K562 (cell line): ENCODE measurements at regions not wholly inside any gene's neighbourhood (a gene's known extent, or its start where the extent isn't known, plus 50 kb on each side); places are given as distances from the start of the nearest gene placed in this dataset.

Experiments
- ATAC-seq: fragments of 200-7000 bp; cut with Tn5 transposase; 3 replicates; pipeline ENCODE4 v1.9.1; 2020; ENCODE audit warnings: moderate library complexity
- BruUV-seq: library from RNA; stranded (reverse); fragments of 400-500 nt; replicated peaks from 2 replicates; lab custom pipeline; 2021; lab: Mats Ljungman, UMichigan
- CTCF ChIA-PET: fragments of 300-600 bp; formaldehyde crosslinking; extraction: SDS; loops from one replicate; lab custom pipeline; 2021; ENCODE audit warnings: low intra/inter-chr PET ratio; lab: Yijun Ruan, JAX
- POLR2A ChIA-PET: fragments of 300-600, 350-650 bp; sonication (Branson Sonifier 250); formaldehyde crosslinking; extraction: SDS; loops from one replicate; lab custom pipeline; 2021; ENCODE audit warnings: antibody characterized with exemption, inconsistent platforms; lab: Yijun Ruan, JAX
- DNase-seq, 4 experiments: peaks; one replicate each; pipeline versions ENCODE4 v3.0.0 to v3.0.0-alpha.2; 2011 to 2018; ENCODE audit warnings: low spot score in 3 of 4, mixed read lengths in 3 of 4; ENCODE audit errors: extremely low read depth in 1 of 4
- FAIRE-seq: peaks from 2 replicates; lab custom pipeline; 2011; peaks lifted over from hg19 to GRCh38; lab: Jason Lieb, UNC
- H2AFZ ChIP-seq: 2 replicates; pipeline ENCODE4 v1.6.0; 2011; ENCODE audit warnings: low read depth, low read length, control low read depth, inconsistent platforms
- H3K27ac ChIP-seq: fragments of 200-600 bp; 3 replicates; pipeline ENCODE4 v1.8.0; 2011; ENCODE audit warnings: low read depth, mild to moderate bottlenecking, control low read depth, inconsistent platforms, low read length, moderate library complexity, mixed read lengths; ENCODE audit errors: extremely low read depth
- H3K27me3 ChIP-seq, 2 experiments: fragments of 300-600 bp in 1 of 2; 2 replicates in 1 of 2; 3 replicates in 1 of 2; pipeline versions ENCODE4 v1.6.0 to v1.8.0; 2011; ENCODE audit warnings: inconsistent platforms in 2 of 2, low read length in 2 of 2, mild to moderate bottlenecking in 1 of 2, mixed read lengths in 1 of 2, moderate library complexity in 1 of 2; ENCODE audit not compliant: control insufficient read depth in 2 of 2, insufficient read depth in 2 of 2
- H3K36me3 ChIP-seq: fragments of 300-600 bp; 3 replicates; pipeline ENCODE4 v1.8.0; 2011; ENCODE audit warnings: mild to moderate bottlenecking, low read length, inconsistent platforms; ENCODE audit not compliant: control insufficient read depth, insufficient read depth
- H3K4me1 ChIP-seq, 2 experiments: fragments of 200-600 bp in 1 of 2; replicated peaks in 1 of 2; 2 replicates in 1 of 2; 3 replicates in 1 of 2; pipeline versions ENCODE4 v1.5.1 to v1.8.0; 2011; ENCODE audit warnings: inconsistent platforms in 2 of 2, low read length in 2 of 2, mild to moderate bottlenecking in 1 of 2, mixed read lengths in 1 of 2, moderate library complexity in 1 of 2; ENCODE audit not compliant: control insufficient read depth in 2 of 2, insufficient read depth in 2 of 2
- H3K4me2 ChIP-seq: 2 replicates; pipeline ENCODE4 v1.6.1; 2011; ENCODE audit warnings: low read length, control low read depth, inconsistent platforms, mixed read lengths; ENCODE audit not compliant: insufficient read depth
- H3K4me3 ChIP-seq: fragments of 200-600 bp; sonication (generic), shearing (Covaris generic); 2 replicates; pipeline ENCODE4 v1.5.1; 2016; ENCODE audit warnings: control low read depth, inconsistent platforms
- H3K79me2 ChIP-seq: fragments of 200-600 bp; 3 replicates; pipeline ENCODE4 v1.8.0; 2011; ENCODE audit warnings: low read length, inconsistent platforms; ENCODE audit not compliant: control insufficient read depth, insufficient read depth
- H3K9ac ChIP-seq, 2 experiments: 2 replicates each; pipeline versions ENCODE4 v1.6.0 to v1.6.1; 2011; ENCODE audit warnings: low read depth in 2 of 2, low read length in 2 of 2, control low read depth in 1 of 2, inconsistent platforms in 1 of 2, mild to moderate bottlenecking in 1 of 2, mixed read lengths in 1 of 2; ENCODE audit not compliant: insufficient read depth in 1 of 2
- H3K9me1 ChIP-seq: one replicate; pipeline ENCODE4 v1.6.0; 2011; ENCODE audit warnings: inconsistent platforms, mild to moderate bottlenecking, low read length, moderate library complexity; ENCODE audit not compliant: control insufficient read depth, insufficient read depth
- H3K9me3 ChIP-seq: replicated peaks from 2 replicates; pipeline ENCODE4 v1.5.1; 2011; ENCODE audit warnings: low read depth, low read length, inconsistent platforms; ENCODE audit not compliant: control insufficient read depth, insufficient read depth
- H4K20me1 ChIP-seq: replicated peaks from 2 replicates; pipeline ENCODE4 v1.6.1; 2011; ENCODE audit warnings: low read length, inconsistent platforms, mixed read lengths; ENCODE audit not compliant: control insufficient read depth, insufficient read depth
- ASH1L ChIP-seq: fragments of 450-650 bp; IDR thresholded peaks from 2 replicates; pipeline ENCODE4 v1.6.1; 2018; ENCODE audit warnings: borderline replicate concordance, mild to moderate bottlenecking, low read depth; ENCODE audit not compliant: partially characterized antibody
- CBX5 ChIP-seq: IDR thresholded peaks from 2 replicates; pipeline ENCODE4 v1.6.1; 2014; ENCODE audit warnings: low read depth, borderline replicate concordance
- E2F3 ChIP-seq: fragments of 250-450 bp; sonication (Bioruptor Pico); IDR thresholded peaks from 2 replicates; pipeline ENCODE4 v1.4.0; 2020; ENCODE audit warnings: mild to moderate bottlenecking
- HSF4 ChIP-seq: fragments of 250-450 bp; sonication (Bioruptor Pico); IDR thresholded peaks from 2 replicates; pipeline ENCODE4 v2.1.2; 2022; ENCODE audit warnings: mild to moderate bottlenecking, moderate library complexity, borderline replicate concordance
- JUND ChIP-seq, 2 experiments: IDR thresholded peaks; 2 replicates in 1 of 2; 3 replicates in 1 of 2; pipeline ENCODE4 v1.6.1; 2011; ENCODE audit warnings: borderline replicate concordance in 2 of 2, low read depth in 2 of 2, low read length in 2 of 2, improper control_type of control experiment in 1 of 2, missing biosample characterization in 1 of 2, missing genetic modification characterization in 1 of 2, missing genetic modification reagents in 1 of 2
- MTF1 ChIP-seq: fragments of 250-450 bp; sonication (Bioruptor Pico); IDR thresholded peaks from 2 replicates; pipeline ENCODE4 v1.9.0; 2021; ENCODE audit warnings: moderate library complexity, mild to moderate bottlenecking, inconsistent platforms, borderline replicate concordance
- NR2C2 ChIP-seq, 2 experiments: fragments of 200-800 bp in 1 of 2; sonication (Bioruptor generic) in 1 of 2; sonication (generic) in 1 of 2; formaldehyde crosslinking in 1 of 2; IDR thresholded peaks; 2 replicates each; pipeline versions ENCODE4 v1.6.1 to v1.8.0; 2016 to 2022; ENCODE audit warnings: mild to moderate bottlenecking in 1 of 2, missing compliant biosample characterization in 1 of 2, missing genetic modification characterization in 1 of 2, missing genetic modification reagents in 1 of 2
- NUFIP1 ChIP-seq: fragments of 450-650 bp; IDR thresholded peaks from 2 replicates; pipeline ENCODE4 v1.6.1; 2018; ENCODE audit not compliant: partially characterized antibody
- PHB ChIP-seq: fragments of 250-450 bp; sonication (Bioruptor Pico); IDR thresholded peaks from 2 replicates; pipeline ENCODE4 v1.5.0; 2021
- POU5F1 ChIP-seq: fragments of 150-350 bp; IDR thresholded peaks from 2 replicates; pipeline ENCODE4 v1.6.1; 2014; ENCODE audit warnings: borderline replicate concordance, low read length, low read depth, mild to moderate bottlenecking; ENCODE audit not compliant: partially characterized antibody
- RBBP5 ChIP-seq: fragments of 200-600 bp; sonication (generic); IDR thresholded peaks from 2 replicates; pipeline ENCODE4 v1.6.1; 2012; ENCODE audit warnings: borderline replicate concordance, mild to moderate bottlenecking, low read length, control low read depth, inconsistent platforms; ENCODE audit not compliant: insufficient read depth, poor library complexity, severe bottlenecking
- RFX5 ChIP-seq: IDR thresholded peaks from 2 replicates; pipeline ENCODE4 v1.6.1; 2011; ENCODE audit warnings: low read depth, mild to moderate bottlenecking, improper control_type of control experiment, low read length
- SIRT6 ChIP-seq: IDR thresholded peaks from one replicate; pipeline ENCODE4 v1.6.1; 2012; ENCODE audit warnings: low read depth, mild to moderate bottlenecking, control low read depth, inconsistent platforms, low read length, moderate library complexity
- SLC30A9 ChIP-seq: fragments of 250-450 bp; sonication (Bioruptor Pico); IDR thresholded peaks from 2 replicates; pipeline ENCODE4 v1.8.0; 2022; ENCODE audit warnings: mild to moderate bottlenecking, moderate library complexity
- SMAD2 ChIP-seq: fragments of 150-350 bp; IDR thresholded peaks from 2 replicates; pipeline ENCODE4 v1.6.1; 2014; ENCODE audit warnings: low read depth, mild to moderate bottlenecking, low read length
- SMAD3 ChIP-seq: fragments of 450-650 bp; formaldehyde crosslinking; conservative IDR thresholded peaks from 2 replicates; pipeline ENCODE4 v1.4.0; 2020; ENCODE audit warnings: mild to moderate bottlenecking
- SMARCE1 ChIP-seq: fragments of 450-650 bp; IDR thresholded peaks from 2 replicates; pipeline ENCODE4 v1.7.1; 2016; ENCODE audit warnings: mild to moderate bottlenecking
- SNAPC5 ChIP-seq: fragments of 250-450 bp; sonication (Bioruptor Pico); IDR thresholded peaks from 2 replicates; pipeline ENCODE4 v1.8.0; 2021; ENCODE audit warnings: moderate library complexity, mild to moderate bottlenecking, inconsistent platforms
- USF1 ChIP-seq: sonication (generic); formaldehyde crosslinking; IDR thresholded peaks from 2 replicates; pipeline ENCODE4 v1.9.0; 2022; ENCODE audit warnings: mild to moderate bottlenecking, missing genetic modification reagents
- ZBTB8A ChIP-seq: fragments of 450-650 bp; IDR thresholded peaks from 2 replicates; pipeline ENCODE4 v1.6.1; 2018; ENCODE audit warnings: mild to moderate bottlenecking, moderate library complexity; ENCODE audit not compliant: partially characterized antibody
- ZNF282 ChIP-seq: sonication (generic); formaldehyde crosslinking; IDR thresholded peaks from 2 replicates; pipeline ENCODE4 v1.8.1; 2023; ENCODE audit warnings: missing genetic modification reagents
- ZNF707 ChIP-seq: fragments of 250-450 bp; sonication (Bioruptor Pico); conservative IDR thresholded peaks from 2 replicates; pipeline ENCODE4 v1.8.0; 2022; ENCODE audit warnings: inconsistent platforms, mild to moderate bottlenecking, moderate library complexity
- WGBS: fragments of 100-300 bp; shearing (Covaris generic); methylation state at CpG from one replicate; pipeline ENCODE4 v1.1.6; 2016; ENCODE audit warnings: low coverage, mixed read lengths; ENCODE audit not compliant: insufficient coverage; ENCODE audit errors: missing lambda C conversion rate; 5-methylcytosine and 5-hydroxymethylcytosine counted together
- in situ Hi-C: fragments of 300-500 bp; cut with MboI; formaldehyde crosslinking; loops from 4 replicates; pipeline ENCODE4 v1.15.0; 2018; ENCODE audit warnings: inconsistent platforms, mixed read lengths
- intact Hi-C: fragments of 100-400 bp; cut with micrococcal nuclease; formaldehyde crosslinking; loops from 2 replicates; pipeline ENCODE4 v1.14.2; 2022

DNA sequence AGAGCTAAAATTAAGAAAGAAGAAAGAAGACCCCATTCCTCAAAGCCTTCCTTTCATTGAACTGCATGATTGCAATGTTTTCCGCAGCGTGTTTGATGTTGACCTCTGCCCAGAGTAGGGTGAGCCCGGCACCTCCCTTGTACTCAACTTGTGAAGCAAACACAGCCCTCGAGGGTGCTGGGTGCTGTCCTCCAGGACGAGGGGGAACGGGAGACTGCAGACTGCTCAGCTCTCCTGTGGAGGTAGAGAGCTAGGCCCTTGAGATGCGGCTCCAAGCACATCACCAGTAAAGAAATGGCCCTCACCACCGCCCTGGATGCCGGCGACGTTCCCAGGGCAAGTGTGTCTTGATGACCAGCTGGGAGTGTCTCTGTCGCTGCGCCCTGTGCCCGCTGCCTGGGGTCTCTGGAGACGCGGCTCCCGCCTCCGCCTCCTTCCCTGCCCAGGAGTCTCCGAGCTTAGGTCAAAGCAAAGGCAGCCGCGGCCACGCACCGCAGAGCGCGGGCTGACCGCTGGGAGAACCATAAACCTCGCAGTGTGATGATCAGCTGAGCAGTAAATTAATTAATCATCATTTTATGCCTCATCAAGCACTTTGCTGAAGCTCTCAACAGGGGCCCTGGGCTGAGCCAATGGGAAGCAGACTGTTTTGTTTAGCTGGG, 108.7 kb downstream of the IRX2 start (continued):
- TF ChIP-seq SMAD3 (CRISPR knock-in tag) (no peak), SNAPC5 (no peak)

DNA sequence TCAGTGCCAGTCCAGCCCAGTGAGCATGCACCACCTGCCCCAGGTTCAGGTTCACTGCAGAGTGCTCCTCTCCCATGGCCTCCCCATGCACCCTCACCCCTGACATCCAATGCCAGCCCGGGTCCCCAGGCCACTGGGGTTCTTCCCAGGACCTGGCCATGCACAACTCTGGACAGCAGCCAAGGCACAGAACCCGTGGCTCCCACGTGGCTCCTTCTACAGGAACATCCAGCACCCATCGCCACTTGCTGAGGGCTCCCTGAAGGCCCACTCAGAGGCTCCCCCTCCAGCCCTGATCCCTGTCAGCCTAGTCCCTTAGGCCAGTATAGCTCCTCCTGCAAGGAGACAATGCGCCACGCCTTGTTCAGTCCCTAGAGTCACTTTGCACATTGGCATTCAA, 110.8 kb downstream of the IRX2 start:
- DNase-seq (no peak), ATAC-seq (no peak), FAIRE-seq (no peak)
- Histone ChIP-seq H4K20me1 (no peaks in the 10 kb centered on the region; the same call in 1 of the 2 replicates), H3K9me3 (no peaks in the 10 kb centered on the region), H2AFZ (no peak overlapping the region), H3K27ac (no peak overlapping the region), H3K79me2 (no peaks in the 10 kb centered on the region), H3K4me3 (no peak overlapping the region), H3K9ac (no peak overlapping the region), H3K9me1 (no peaks in the 10 kb centered on the region), H3K4me1 (no peaks in the 10 kb centered on the region), H3K4me2 (no peak overlapping the region), H3K36me3 (no peaks in the 10 kb centered on the region), H3K27me3 (peaks cover 34 to 64% of the 10 kb centered on the region in 2 experiments; a peak in 4 of 5 replicates)
- TF ChIP-seq RFX5, result no peak
- TF ChIP-seq MTF1 (CRISPR knock-in tag), result no peak
- no peak for TF ChIP-seq SMARCE1
- TF ChIP-seq NR2C2 (CRISPR knock-in tag; IDR thresholded peaks at IDR 0.05), result no peak
- TF ChIP-seq NR2C2 (tag; IDR thresholded peaks at IDR 0.05), result no peak
- TF ChIP-seq ZNF282 (CRISPR knock-in tag), result no peak
- no peak for TF ChIP-seq ASH1L
- TF ChIP-seq POU5F1, result no peak
- no peak for TF ChIP-seq SMAD2
- TF ChIP-seq ZNF707 (CRISPR knock-in tag), result no peak
- TF ChIP-seq HSF4 (CRISPR knock-in tag), result no peak
- no peak for TF ChIP-seq ZBTB8A
- no peak for TF ChIP-seq E2F3
- TF ChIP-seq PHB (CRISPR knock-in tag), result no peak
- no peak for TF ChIP-seq JUND (IDR thresholded peaks at IDR 0.05; ENCODE audit: borderline replicate concordance, low read depth, low read length)
- TF ChIP-seq JUND (tag; IDR thresholded peaks at IDR 0.05; ENCODE audit: borderline replicate concordance, low read depth, low read length), result no peak
- no peak for TF ChIP-seq USF1 (CRISPR knock-in tag)
- no peak for TF ChIP-seq RBBP5
- no peak for TF ChIP-seq SLC30A9
- TF ChIP-seq SIRT6, result no peak
- TF ChIP-seq NUFIP1, result no peak
- no peak for TF ChIP-seq CBX5
- ChIA-PET CTCF (no interaction called here), POLR2A (interaction anchor here (0.7 kb wide), 1 partner anchor 355 kb away, joined by 3 read pairs; no protein-coding TSS in a partner anchor)
- WGBS, result 0% methylated on average over 5 of the region's 6 CpGs
- in situ Hi-C loops, result no loop called here
- BruUV-seq, result no TSS peak
- intact Hi-C loops, result no loop called here
